Mesenteric fat pad (tissue), 1 donor: ENCODE measurements at regions not wholly inside any gene's neighbourhood (a gene's known extent, or its start where the extent isn't known, plus 50 kb on each side); places are given as distances from the start of the nearest gene placed in this dataset.
A peak's percentile ranks its signal among the peaks of the same experiment; 100 is the strongest.
"Not testable (repeated sequence)": the region's sequence is repeated elsewhere in the genome, so short reads cannot be mapped to it uniquely, and the experiment has no call there.

Experiments
- DNase-seq: peaks from one replicate; pipeline ENCODE4 v3.0.0-alpha.2; 2020; ENCODE audit warnings: low spot score
- donor health status: DM: yes; HTN: yes; CAD: no.

GRCh38 chr9:88596376-88596775 is 61.4 kb downstream of the NXNL2 start:
- DNase-seq = no peak

DNA sequence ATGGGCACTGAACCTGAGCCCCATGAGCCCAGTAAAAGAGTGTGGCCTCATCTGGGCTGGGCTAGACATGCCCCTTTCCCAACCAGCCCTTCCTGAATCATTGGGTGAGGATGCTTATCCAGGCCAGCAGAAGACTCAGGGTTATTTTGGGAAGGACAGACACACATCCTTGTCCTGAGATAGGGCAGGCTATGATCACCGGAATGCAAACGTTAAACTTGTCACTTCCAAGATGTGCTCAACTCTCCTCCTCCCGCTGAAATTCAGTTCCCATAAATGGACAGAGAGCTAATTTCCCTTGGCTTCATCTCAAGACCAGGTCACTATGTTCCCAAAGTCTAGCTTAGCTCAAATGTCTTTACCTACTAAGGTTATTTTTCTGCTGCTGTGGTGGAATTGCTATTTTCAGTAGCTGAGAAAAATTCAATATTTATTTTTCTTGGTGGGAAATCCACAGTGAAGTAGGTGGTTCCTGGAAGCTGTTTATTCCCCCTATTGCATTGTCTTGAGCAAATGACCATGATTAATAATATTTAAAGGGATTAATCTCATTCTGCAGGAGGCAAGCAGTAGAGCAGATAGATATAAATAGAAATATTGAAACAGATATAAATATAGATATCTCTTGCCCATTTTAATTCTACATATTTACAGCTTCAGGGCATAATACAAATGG is 70.0 kb downstream of the NXNL2 start:
- no peak for DNase-seq

GRCh38 chr9:88605512-88606362 is 70.8 kb downstream of the NXNL2 start:
- no peak for DNase-seq

GRCh38 chr9:88614359-88614758 is 79.4 kb downstream of the NXNL2 start:
- DNase-seq = no peak

DNA sequence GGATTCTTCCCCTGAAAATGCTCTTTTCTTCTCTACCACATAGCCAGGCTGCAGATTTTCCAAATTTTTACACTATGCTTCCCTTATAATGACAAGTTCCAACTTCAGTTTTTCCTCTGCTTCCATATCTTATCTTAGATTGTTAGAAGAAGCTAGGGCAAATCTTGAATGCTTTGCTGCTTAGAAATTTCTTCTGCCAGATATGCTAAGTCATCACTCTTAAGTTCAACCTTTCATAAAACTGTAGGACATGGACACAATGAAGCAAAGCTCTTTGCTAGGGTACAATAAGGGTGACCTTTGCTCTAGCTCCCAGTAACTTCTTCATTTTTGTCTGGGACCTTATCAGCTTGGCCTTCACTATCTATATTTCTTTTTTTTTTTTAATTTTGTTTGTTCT is 88.7 kb downstream of the NXNL2 start:
- DNase-seq = no peak

GRCh38 chr9:88628114-88628513 is 93.1 kb downstream of the NXNL2 start:
- no peak for DNase-seq

- DNase-seq = no peak
These were observed 93.8 kb downstream of the NXNL2 start for GRCh38 chr9:88628811-88629210.

DNA sequence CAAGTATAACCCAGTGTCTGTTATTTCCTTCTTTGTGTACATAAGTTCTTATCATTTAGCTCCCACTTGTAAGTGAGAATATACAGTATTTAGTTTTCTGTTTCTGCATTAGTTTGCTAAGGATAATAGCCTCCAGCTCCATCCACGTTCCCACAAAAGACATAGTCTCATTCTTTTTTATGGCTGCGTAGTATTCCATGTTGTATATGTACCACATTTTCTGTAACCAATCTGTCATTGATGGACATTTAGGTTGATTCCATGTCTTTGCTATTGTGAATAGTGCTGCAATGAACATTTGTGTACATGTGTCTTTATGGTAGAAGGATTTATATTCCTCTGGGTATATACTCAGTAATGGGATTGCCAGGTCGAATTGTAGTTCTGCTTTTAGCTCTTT is 95.6 kb downstream of the NXNL2 start:
- DNase-seq = not testable (repeated sequence)

DNA sequence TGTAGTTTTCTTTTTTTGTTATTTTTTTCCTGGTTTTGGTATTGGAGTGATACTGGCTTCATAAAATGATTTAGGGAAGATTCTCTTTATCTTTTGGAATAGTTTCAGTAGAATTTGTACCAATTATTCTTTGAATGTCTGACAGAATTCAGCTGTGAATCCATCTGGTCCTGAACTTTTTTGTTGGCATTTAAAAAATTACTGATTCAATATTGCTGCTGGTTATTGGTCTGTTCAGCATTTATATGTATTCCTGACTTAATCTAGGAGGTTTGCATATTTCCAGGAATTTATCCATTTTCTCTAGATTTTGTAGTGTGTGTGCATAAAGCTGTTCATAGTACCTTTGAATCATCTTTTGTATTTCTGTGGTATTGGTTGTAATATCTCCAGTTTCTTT is 100.2 kb downstream of the NXNL2 start:
- no peak for DNase-seq

GRCh38 chr9:88641456-88642240 is 106.7 kb downstream of the NXNL2 start:
- no peak for DNase-seq

- DNase-seq = no peak
These were observed 107.4 kb downstream of the NXNL2 start for GRCh38 chr9:88642336-88642735.

GRCh38 chr9:88643931-88644330 is 109.0 kb downstream of the NXNL2 start:
- DNase-seq = no peak

- no peak for DNase-seq
These were observed 110.3 kb downstream of the NXNL2 start for GRCh38 chr9:88645172-88645878.

DNA sequence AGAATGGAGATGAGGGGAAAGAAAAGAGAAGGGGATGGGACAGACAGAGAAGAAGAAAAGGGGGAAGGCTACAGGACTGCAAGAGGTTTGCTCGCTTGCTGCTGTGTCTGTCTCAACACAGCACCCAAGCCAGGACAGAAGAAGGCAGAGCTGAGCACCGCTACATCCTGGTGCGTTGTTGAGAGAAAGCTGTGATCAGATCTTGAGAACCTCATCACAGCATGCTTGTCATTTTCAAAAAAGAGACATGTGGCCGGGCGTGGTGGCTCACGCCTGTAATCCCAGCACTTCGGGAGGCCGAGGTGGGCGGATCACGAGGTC is 110.9 kb downstream of the NXNL2 start:
- DNase-seq = no peak

DNA sequence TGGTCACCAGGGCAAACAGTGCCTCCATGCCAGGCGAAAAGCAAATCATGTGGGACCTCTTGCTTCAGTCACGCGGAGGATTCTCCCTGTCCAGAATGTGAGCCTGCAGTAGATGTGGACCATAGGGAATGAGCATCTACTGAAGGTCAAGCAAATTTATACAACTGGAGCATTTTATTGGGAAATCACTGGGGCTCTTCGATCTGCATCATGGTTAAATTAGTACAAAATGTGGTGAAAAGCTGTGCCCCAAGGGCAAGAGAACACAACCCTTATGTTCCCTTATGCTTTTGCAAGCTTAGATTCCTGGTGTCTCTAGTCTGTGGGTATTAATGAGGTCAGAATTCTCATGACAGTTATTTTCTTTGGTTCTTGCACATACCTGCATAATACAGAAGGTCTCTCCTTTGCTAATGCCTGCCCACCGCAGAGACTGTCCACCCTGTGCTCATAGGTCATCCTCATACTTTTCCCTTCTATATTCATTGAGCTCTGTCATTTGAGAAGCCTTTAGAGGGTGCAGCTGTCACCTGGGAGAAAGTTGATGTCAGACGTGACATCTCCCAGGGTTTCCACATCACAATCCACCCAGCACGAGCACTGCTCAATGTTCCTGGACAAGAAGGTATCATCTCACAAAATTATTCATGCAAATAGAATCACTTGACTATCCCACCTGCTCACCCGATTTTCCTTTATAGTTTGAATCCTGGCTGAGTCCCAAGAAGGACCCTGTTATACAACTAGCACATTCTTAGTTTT is 111.7 kb downstream of the NXNL2 start:
- DNase-seq = no peak

DNA sequence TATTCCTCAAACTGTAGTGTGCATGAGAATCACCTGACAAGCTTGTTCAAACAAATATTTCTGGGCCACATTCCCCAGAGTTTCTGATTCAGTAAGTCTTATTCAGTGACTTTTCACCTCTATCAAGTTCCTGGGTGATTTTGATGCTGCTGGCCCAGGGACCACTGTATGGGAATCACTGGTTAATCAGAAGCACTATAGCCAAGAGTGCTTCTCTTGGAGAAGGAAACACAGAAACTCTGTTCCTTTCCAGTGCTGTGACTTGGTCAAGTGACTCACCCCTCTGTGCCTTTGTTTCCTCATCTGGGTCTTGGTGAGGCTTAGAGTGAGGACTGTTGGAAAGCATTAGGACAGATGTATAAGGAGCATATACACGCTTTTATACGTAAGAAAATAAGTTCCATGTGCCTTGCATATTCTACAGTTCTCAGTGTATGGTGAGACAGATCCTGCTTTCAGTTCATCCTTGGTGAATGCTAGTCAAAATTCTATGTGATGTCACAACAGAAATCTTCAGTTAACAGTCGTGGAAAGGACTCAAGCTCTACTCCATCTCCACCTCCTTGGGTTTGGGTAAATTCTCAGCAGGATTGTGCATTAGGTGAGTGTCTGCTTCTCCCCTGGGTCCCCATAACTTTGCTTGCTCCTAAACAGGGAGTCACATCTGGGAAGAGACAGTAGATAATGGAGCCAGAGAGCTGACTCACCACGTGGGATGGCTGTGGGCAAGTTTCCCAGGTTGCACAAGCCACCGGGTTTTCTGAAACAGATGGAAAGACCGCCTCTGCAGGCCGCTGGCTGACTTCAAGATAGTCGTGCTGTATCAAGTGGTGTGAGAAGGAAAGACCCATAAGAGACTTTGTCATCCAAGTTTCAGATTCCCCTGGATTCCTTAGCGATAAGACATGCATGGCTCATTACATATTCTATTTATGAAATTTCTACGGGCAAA is 117.0 kb downstream of the NXNL2 start:
- DNase-seq = peak; percentile 92

GRCh38 chr9:88652876-88653275 is 117.9 kb downstream of the NXNL2 start:
- DNase-seq = no peak

- DNase-seq = no peak
These were observed 118.4 kb downstream of the NXNL2 start for GRCh38 chr9:88653406-88653805.

DNA sequence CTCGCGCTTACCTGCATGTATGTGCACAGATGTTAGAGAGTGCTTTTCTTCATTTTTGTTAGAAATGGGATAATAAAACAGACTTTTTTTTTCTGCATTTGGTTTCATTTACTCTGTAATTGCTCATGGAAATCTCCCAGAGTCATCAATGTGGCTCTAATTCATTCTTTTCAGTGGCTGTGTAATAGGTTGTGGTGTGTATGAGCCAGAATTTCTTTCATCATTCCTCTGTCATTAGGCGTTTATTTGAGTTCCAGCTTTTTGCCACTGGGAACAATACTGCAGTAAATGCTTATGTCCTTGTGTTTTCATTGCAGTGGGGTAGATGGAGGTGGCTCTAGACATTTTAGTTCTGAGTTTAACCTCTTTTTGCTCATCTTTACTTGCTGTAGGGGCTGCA is 118.9 kb downstream of the NXNL2 start:
- DNase-seq = no peak

GRCh38 chr9:88657893-88658292 is 122.9 kb downstream of the NXNL2 start:
- DNase-seq = no peak
